ENCODE measurements at regions not wholly inside any gene's neighbourhood (a gene's known extent, or its start where the extent isn't known, plus 50 kb on each side); places are given as distances from the start of the nearest gene placed in this dataset.
"Not testable (repeated sequence)": the region's sequence is repeated elsewhere in the genome, so short reads cannot be mapped to it uniquely, and the experiment has no call there.

DNA sequence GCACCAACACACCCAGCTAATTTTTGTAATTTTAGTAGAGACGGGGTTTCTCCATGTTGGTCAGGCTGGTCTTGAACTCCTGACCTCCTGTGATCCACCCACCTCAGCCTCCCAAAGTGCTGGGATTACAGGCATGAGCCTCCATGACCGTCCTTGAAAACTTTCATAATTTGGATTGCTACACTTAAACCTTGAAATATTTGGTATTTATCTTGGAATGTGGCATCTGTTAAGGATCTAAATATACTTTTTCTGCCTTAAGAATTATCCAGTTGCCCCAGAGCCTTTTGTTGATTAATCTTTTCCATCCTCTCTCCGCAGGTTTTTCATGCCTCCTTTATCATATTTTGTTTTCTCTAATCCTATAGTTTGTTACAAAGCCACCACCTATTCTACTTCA lies 872.7 kb downstream of the KCNMA1 start:
- H3K9me3 Mint-ChIP-seq, result peaks cover 0 to 10% (median 6%) of the 10 kb centered on the region in 3 donors
- H3K4me3 Mint-ChIP-seq; CTCF ChIA-PET; H3K27me3 Mint-ChIP-seq; H3K4me3 ChIP-seq (ENCODE audit: control insufficient read depth in 1 of 2, extremely low read depth in 1 of 2, low read length in 1 of 2); H3K36me3 ChIP-seq (ENCODE audit: control insufficient read depth in 2 of 2, extremely low read depth in 1 of 2, insufficient read depth in 1 of 2, low read length in 1 of 2); H3K27ac ChIP-seq (ENCODE audit: low read length); H3K4me1 ChIP-seq (ENCODE audit: control insufficient read depth in 1 of 2, extremely low read depth in 1 of 2, insufficient read depth in 2 of 2, low read length in 2 of 2); H3K9me3 ChIP-seq; H3K27ac Mint-ChIP-seq; DNase-seq; H3K36me3 Mint-ChIP-seq; POLR2A ChIA-PET; H3K4me1 Mint-ChIP-seq; H3K27me3 ChIP-seq (replicated peaks in 1 of 2; ENCODE audit: control insufficient read depth in 2 of 2, extremely low read depth in 1 of 2, insufficient read depth in 2 of 2, low read length in 1 of 2); ATAC-seq (replicated peaks in 1 of 4): not testable (repeated sequence)
- WGBS (ENCODE audit: insufficient coverage), result no CpG with 5 or more reads among the region's 3 CpGs

DNA sequence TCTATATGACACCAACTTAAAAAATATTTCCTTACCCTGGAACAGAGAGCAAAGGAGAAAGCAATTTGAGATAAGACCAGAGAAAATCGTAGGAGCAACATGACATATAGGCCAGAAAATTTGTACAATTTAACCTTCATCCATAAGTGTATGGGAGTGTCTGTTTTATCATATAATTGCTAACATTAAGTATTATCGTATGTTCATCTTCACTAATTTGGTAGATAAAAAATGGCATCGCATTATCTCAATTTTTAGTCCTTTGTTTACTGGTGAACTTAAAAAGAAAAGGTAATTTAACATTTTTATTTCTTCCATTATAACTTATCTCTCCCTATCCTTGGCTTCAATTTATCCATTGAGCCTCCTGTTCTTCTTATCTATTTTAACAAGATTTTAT lies 873.4 kb downstream of the KCNMA1 start:
- Histone ChIP-seq H3K4me1 (ENCODE audit: control insufficient read depth in 1 of 2, extremely low read depth in 1 of 2, insufficient read depth in 2 of 2, low read length in 2 of 2) (no peaks in the 10 kb centered on the region), H3K4me3 (ENCODE audit: control insufficient read depth in 1 of 2, extremely low read depth in 1 of 2, low read length in 1 of 2) (no peak overlapping the region), H3K36me3 (ENCODE audit: control insufficient read depth in 2 of 2, extremely low read depth in 1 of 2, insufficient read depth in 1 of 2, low read length in 1 of 2) (no peaks in the 10 kb centered on the region), H3K27me3 (replicated peaks in 1 of 2; ENCODE audit: control insufficient read depth in 2 of 2, extremely low read depth in 1 of 2, insufficient read depth in 2 of 2, low read length in 1 of 2) (no peaks in the 10 kb centered on the region), H3K27ac (ENCODE audit: low read length) (no peak overlapping the region), H3K9me3 (no peaks in the 10 kb centered on the region)
- H3K4me1 Mint-ChIP-seq, result no peaks in the 10 kb centered on the region
- ChIA-PET POLR2A (no interaction called here), CTCF (no interaction called here)
- ATAC-seq (replicated peaks in 1 of 4) (no peak), DNase-seq (no peak)
- H3K27me3 Mint-ChIP-seq, result no peaks in the 10 kb centered on the region
- H3K9me3 Mint-ChIP-seq, result peaks cover 0 to 10% (median 6%) of the 10 kb centered on the region in 3 donors
- no peak overlapping the region for H3K4me3 Mint-ChIP-seq
- H3K36me3 Mint-ChIP-seq, result no peaks in the 10 kb centered on the region
- no CpG with 5 or more reads among the region's 3 CpGs for WGBS (ENCODE audit: insufficient coverage)
- no peak overlapping the region for H3K27ac Mint-ChIP-seq

DNA sequence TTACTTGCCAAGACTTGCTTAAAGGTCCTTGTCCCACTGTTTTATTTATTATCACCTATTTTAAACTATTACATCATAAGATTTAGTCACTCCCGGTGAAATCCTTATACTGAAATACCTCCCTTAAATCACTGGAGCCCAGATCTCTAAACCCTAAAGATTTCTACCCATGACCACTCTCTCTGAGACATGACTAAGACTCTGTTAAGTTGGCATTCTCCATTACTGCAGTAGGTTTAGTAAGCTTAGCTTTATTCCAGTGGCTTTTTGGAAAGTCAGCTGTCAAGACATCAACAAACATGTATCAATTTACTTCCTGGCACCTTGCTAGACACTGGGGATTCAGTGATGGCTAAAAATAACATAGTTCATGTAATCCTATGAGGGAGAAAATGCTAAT lies 874.2 kb downstream of the KCNMA1 start:
- 100% methylated on average over 1 of the region's 1 CpG for WGBS (ENCODE audit: insufficient coverage)
- no peak overlapping the region for H3K27ac Mint-ChIP-seq

DNA sequence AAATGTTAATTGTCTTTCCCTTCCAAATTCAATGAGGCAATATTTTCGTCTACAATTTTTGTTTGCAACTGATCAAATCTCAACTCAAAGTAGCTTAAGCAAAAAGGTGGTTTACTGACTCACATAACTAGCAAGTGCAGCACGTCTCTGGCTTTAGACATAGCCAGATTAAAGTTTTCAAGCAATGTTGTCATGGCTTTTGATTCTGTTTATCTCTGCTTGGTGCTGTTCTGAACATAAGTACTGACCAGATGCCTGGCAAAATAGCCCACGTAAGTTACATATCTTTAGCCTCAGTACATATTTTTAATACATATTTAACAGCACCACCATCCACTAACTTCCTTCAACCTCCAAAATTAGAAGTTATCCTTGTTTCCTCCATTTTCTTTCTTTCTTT lies 877.9 kb downstream of the KCNMA1 start:
- ATAC-seq (replicated peaks in 1 of 4) (no peak), DNase-seq (no peak)
- POLR2A ChIA-PET, result no interaction called here
- Histone ChIP-seq H3K9me3 (no peaks in the 10 kb centered on the region), H3K27me3 (replicated peaks in 1 of 2; ENCODE audit: control insufficient read depth in 2 of 2, extremely low read depth in 1 of 2, insufficient read depth in 2 of 2, low read length in 1 of 2) (no peaks in the 10 kb centered on the region), H3K36me3 (ENCODE audit: control insufficient read depth in 2 of 2, extremely low read depth in 1 of 2, insufficient read depth in 1 of 2, low read length in 1 of 2) (no peaks in the 10 kb centered on the region), H3K4me1 (ENCODE audit: control insufficient read depth in 1 of 2, extremely low read depth in 1 of 2, insufficient read depth in 2 of 2, low read length in 2 of 2) (no peaks in the 10 kb centered on the region), H3K27ac (ENCODE audit: low read length) (no peak overlapping the region), H3K4me3 (ENCODE audit: control insufficient read depth in 1 of 2, extremely low read depth in 1 of 2, low read length in 1 of 2) (no peak overlapping the region)
- no peaks in the 10 kb centered on the region for H3K36me3 Mint-ChIP-seq
- 59% methylated on average over 3 of the region's 3 CpGs for WGBS (ENCODE audit: insufficient coverage)
- CTCF ChIA-PET, result no interaction called here
- peaks cover 0 to 10% (median 6%) of the 10 kb centered on the region in 3 donors for H3K9me3 Mint-ChIP-seq
- no peak overlapping the region for H3K4me3 Mint-ChIP-seq
- no peak overlapping the region for H3K27ac Mint-ChIP-seq
- H3K27me3 Mint-ChIP-seq, result no peaks in the 10 kb centered on the region
- peaks cover 0 to 3% (median 0%) of the 10 kb centered on the region in 3 donors for H3K4me1 Mint-ChIP-seq

More for the DNA sequence above, 874.2 kb downstream of the KCNMA1 start:
- Mint-ChIP-seq H3K27me3 (no peaks in the 10 kb centered on the region), H3K9me3 (peaks cover 0 to 10% (median 6%) of the 10 kb centered on the region in 3 donors), H3K36me3 (no peaks in the 10 kb centered on the region), H3K4me3 (no peak overlapping the region), H3K4me1 (no peaks in the 10 kb centered on the region)
- Histone ChIP-seq H3K4me1 (ENCODE audit: control insufficient read depth in 1 of 2, extremely low read depth in 1 of 2, insufficient read depth in 2 of 2, low read length in 2 of 2) (no peaks in the 10 kb centered on the region), H3K9me3 (no peaks in the 10 kb centered on the region), H3K36me3 (ENCODE audit: control insufficient read depth in 2 of 2, extremely low read depth in 1 of 2, insufficient read depth in 1 of 2, low read length in 1 of 2) (no peaks in the 10 kb centered on the region), H3K4me3 (ENCODE audit: control insufficient read depth in 1 of 2, extremely low read depth in 1 of 2, low read length in 1 of 2) (no peak overlapping the region), H3K27ac (ENCODE audit: low read length) (no peak overlapping the region), H3K27me3 (replicated peaks in 1 of 2; ENCODE audit: control insufficient read depth in 2 of 2, extremely low read depth in 1 of 2, insufficient read depth in 2 of 2, low read length in 1 of 2) (no peaks in the 10 kb centered on the region)
- CTCF ChIA-PET, result no interaction called here
- DNase-seq (no peak), ATAC-seq (replicated peaks in 1 of 4) (no peak)
- POLR2A ChIA-PET, result no interaction called here

DNA sequence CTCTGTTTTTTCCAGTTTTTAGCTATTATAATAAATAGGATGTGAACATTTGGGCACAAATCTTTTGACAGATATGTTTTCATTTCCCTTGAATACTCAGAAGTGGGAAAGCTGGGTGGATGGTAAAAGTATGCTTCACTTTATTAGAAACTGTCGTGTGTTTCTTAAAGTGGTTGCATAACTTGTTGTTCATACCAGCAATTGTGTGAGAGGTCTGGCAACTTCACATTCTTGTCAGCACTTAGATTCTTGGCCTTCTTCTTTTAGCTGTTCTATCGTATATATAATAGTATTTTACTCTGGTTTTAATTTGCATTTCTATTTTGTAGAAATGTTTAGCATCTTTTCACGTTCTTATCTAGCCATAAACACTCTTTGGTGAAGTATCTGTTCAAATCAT lies 894.4 kb downstream of the KCNMA1 start:
- Mint-ChIP-seq H3K4me3 (no peak overlapping the region), H3K27me3 (no peaks in the 10 kb centered on the region), H3K36me3 (no peaks in the 10 kb centered on the region), H3K4me1 (no peaks in the 10 kb centered on the region), H3K9me3 (no peaks in the 10 kb centered on the region), H3K27ac (no peak overlapping the region)
- DNase-seq (no peak), ATAC-seq (replicated peaks in 1 of 4) (no peak)
- H3K36me3 ChIP-seq (ENCODE audit: control insufficient read depth in 2 of 2, extremely low read depth in 1 of 2, insufficient read depth in 1 of 2, low read length in 1 of 2), result no peaks in the 10 kb centered on the region
- no peak overlapping the region for H3K4me3 ChIP-seq (ENCODE audit: control insufficient read depth in 1 of 2, extremely low read depth in 1 of 2, low read length in 1 of 2)
- H3K27me3 ChIP-seq (replicated peaks in 1 of 2; ENCODE audit: control insufficient read depth in 2 of 2, extremely low read depth in 1 of 2, insufficient read depth in 2 of 2, low read length in 1 of 2), result no peaks in the 10 kb centered on the region
- no CpG with 5 or more reads among the region's 3 CpGs for WGBS (ENCODE audit: insufficient coverage)
- no peak overlapping the region for H3K27ac ChIP-seq (ENCODE audit: low read length)
- POLR2A ChIA-PET, result no interaction called here
- H3K9me3 ChIP-seq, result no peaks in the 10 kb centered on the region
- no peaks in the 10 kb centered on the region for H3K4me1 ChIP-seq (ENCODE audit: control insufficient read depth in 1 of 2, extremely low read depth in 1 of 2, insufficient read depth in 2 of 2, low read length in 2 of 2)
- CTCF ChIA-PET, result no interaction called here

DNA sequence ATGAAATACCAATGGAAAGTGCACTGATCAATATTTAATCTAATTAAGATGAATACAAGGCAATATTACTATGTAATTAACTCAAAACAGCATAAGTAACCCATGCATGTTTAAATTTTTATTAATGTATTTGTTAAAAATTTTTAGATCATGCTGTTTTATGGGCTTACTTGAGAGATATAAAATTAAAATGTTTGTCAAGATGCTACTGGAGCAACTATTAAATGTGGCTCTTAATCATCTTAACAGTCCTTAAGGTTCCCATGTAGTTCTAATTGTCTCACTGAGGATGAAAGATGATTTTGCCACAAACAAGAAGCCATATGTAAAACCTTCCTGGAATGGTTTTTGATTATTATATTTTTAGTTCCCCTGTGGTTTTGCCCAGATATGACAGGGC lies 897.1 kb downstream of the KCNMA1 start:
- DNase-seq, result no peak

DNA sequence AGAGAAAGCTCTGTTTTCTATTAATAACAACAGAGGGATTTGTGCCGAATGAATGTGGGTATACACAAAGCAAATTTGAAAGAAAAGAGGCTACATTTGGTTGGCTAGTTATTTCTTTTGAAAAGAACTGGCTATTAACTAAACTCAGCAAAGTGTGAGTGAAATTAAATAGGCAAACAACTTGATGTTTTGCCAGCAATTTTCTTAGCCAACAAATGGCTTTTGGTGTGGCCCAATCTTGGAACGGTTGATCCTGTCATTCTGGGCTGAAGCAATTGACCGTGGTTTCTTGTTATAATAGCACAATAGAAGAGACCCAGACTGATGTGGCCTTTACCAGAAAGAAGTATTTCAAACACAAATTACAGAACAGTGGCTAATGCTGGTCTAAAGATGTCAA lies 898.6 kb downstream of the KCNMA1 start:
- H3K9me3 ChIP-seq, result no peaks in the 10 kb centered on the region
- H3K36me3 ChIP-seq (ENCODE audit: control insufficient read depth in 2 of 2, extremely low read depth in 1 of 2, insufficient read depth in 1 of 2, low read length in 1 of 2), result no peaks in the 10 kb centered on the region
- POLR2A ChIA-PET, result no interaction called here
- WGBS (ENCODE audit: insufficient coverage), result 83% methylated on average over 1 of the region's 3 CpGs
- no peaks in the 10 kb centered on the region for H3K4me1 ChIP-seq (ENCODE audit: control insufficient read depth in 1 of 2, extremely low read depth in 1 of 2, insufficient read depth in 2 of 2, low read length in 2 of 2)
- DNase-seq, result no peak
- H3K9me3 Mint-ChIP-seq, result peaks cover 4 to 7% (median 7%) of the 10 kb centered on the region in 3 donors
- no peak overlapping the region for H3K4me3 Mint-ChIP-seq
- peaks cover 0 to 19% (median 9%) of the 10 kb centered on the region in 3 donors for H3K4me1 Mint-ChIP-seq
- no peaks in the 10 kb centered on the region for H3K27me3 Mint-ChIP-seq
- no peak overlapping the region for H3K4me3 ChIP-seq (ENCODE audit: control insufficient read depth in 1 of 2, extremely low read depth in 1 of 2, low read length in 1 of 2)
- CTCF ChIA-PET, result no interaction called here
- no peak overlapping the region for H3K27ac ChIP-seq (ENCODE audit: low read length)
- H3K27me3 ChIP-seq (replicated peaks in 1 of 2; ENCODE audit: control insufficient read depth in 2 of 2, extremely low read depth in 1 of 2, insufficient read depth in 2 of 2, low read length in 1 of 2), result no peaks in the 10 kb centered on the region
- H3K36me3 Mint-ChIP-seq, result no peaks in the 10 kb centered on the region
- ATAC-seq (replicated peaks in 1 of 4), result no peak
- no peak overlapping the region for H3K27ac Mint-ChIP-seq

More for the DNA sequence above, 897.1 kb downstream of the KCNMA1 start:
- Mint-ChIP-seq H3K9me3 (peaks cover 0 to 3% (median 0%) of the 10 kb centered on the region in 3 donors), H3K36me3 (no peaks in the 10 kb centered on the region), H3K27me3 (no peaks in the 10 kb centered on the region), H3K27ac (no peak overlapping the region), H3K4me3 (no peak overlapping the region), H3K4me1 (peaks cover 0 to 19% (median 9%) of the 10 kb centered on the region in 3 donors)
- no peaks in the 10 kb centered on the region for H3K36me3 ChIP-seq (ENCODE audit: control insufficient read depth in 2 of 2, extremely low read depth in 1 of 2, insufficient read depth in 1 of 2, low read length in 1 of 2)
- POLR2A ChIA-PET, result no interaction called here
- no peak overlapping the region for H3K27ac ChIP-seq (ENCODE audit: low read length)
- H3K4me1 ChIP-seq (ENCODE audit: control insufficient read depth in 1 of 2, extremely low read depth in 1 of 2, insufficient read depth in 2 of 2, low read length in 2 of 2), result no peaks in the 10 kb centered on the region
- no peaks in the 10 kb centered on the region for H3K9me3 ChIP-seq
- no peaks in the 10 kb centered on the region for H3K27me3 ChIP-seq (replicated peaks in 1 of 2; ENCODE audit: control insufficient read depth in 2 of 2, extremely low read depth in 1 of 2, insufficient read depth in 2 of 2, low read length in 1 of 2)
- ATAC-seq (replicated peaks in 1 of 4), result no peak
- H3K4me3 ChIP-seq (ENCODE audit: control insufficient read depth in 1 of 2, extremely low read depth in 1 of 2, low read length in 1 of 2), result no peak overlapping the region
- CTCF ChIA-PET, result no interaction called here
